ENCODE measurements at regions not wholly inside any gene's neighbourhood (a gene's known extent, or its start where the extent isn't known, plus 50 kb on each side); places are given as distances from the start of the nearest gene placed in this dataset.

GRCh38 chr7:91431601-91432000 lies 167.4 kb downstream of the FZD1 start (continued):
- TF ChIP-seq HMGXB3 (CRISPR knock-in tag; IDR thresholded peaks at IDR 0.05; ENCODE audit: borderline replicate concordance) (no peak), NR2C2 (CRISPR knock-in tag; IDR thresholded peaks at IDR 0.05; ENCODE audit: borderline replicate concordance) (no peak), SIX4 (CRISPR knock-in tag; IDR thresholded peaks at IDR 0.05) (no peak), ZNF24 (IDR thresholded peaks at IDR 0.05) (no peak), ZKSCAN8 (CRISPR knock-in tag; IDR thresholded peaks at IDR 0.05; ENCODE audit: borderline replicate concordance) (no peak), ZNF350 (CRISPR knock-in tag; IDR thresholded peaks at IDR 0.05; ENCODE audit: borderline replicate concordance, low read depth) (no peak), ZKSCAN5 (CRISPR knock-in tag; IDR thresholded peaks at IDR 0.05) (no peak)

DNA sequence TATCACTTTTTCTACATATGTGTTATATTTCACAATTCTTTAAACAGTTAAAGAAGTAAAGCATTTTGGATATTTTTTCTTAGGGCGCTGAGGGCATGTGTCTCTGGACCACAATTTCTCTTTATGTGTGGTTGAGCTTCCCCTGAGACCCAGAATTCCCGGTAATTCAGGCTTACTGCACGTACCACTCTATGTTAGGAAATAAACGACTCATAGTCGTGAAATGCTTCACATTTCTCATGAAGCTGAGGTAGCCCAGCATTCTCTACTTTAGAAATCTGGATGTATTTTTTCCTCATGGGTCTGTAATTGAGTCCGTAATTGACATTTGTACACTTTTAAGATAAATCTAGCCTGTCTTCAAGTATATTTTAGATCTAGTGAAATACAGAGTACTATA lies 170.6 kb downstream of the FZD1 start:
- Histone ChIP-seq H3K4me2 (ENCODE audit: low read depth, low read length) (no peak overlapping the region), H3K9me3 (ENCODE audit: low read length) (no peaks in the 10 kb centered on the region; the same call in 1 of the 2 replicates), H3K79me2 (ENCODE audit: insufficient read depth, low read length) (no peaks in the 10 kb centered on the region), H3K36me3 (replicated peaks in 1 of 2; ENCODE audit: control insufficient read depth in 1 of 2, insufficient read depth in 2 of 2, low read length in 2 of 2) (no peaks in the 10 kb centered on the region), H3K4me3 (replicated peaks in 1 of 3; ENCODE audit: insufficient read depth in 1 of 3, low read depth in 2 of 3, low read length in 3 of 3) (no peak overlapping the region), H2AFZ (ENCODE audit: low read length) (no peak overlapping the region), H3K27ac (ENCODE audit: extremely low read length, insufficient read depth, low read length) (no peak overlapping the region), H4K20me1 (ENCODE audit: insufficient read depth, low read length) (no peaks in the 10 kb centered on the region), H3K4me1 (ENCODE audit: insufficient read depth, low read length) (0 out of 2 replicates have a peak, but pooled peaks cover 5% of the 10 kb centered on the region), H3K27me3 (ENCODE audit: control insufficient read depth in 1 of 2, insufficient read depth in 2 of 2, low read length in 2 of 2) (no peaks in the 10 kb centered on the region), H3K9ac (ENCODE audit: insufficient read depth, low read depth, low read length) (no peak overlapping the region)
- ChIA-PET POLR2A (no interaction called here), CTCF (ENCODE audit: low intra/inter-chr PET ratio, low total read pairs) (no interaction called here)
- intact Hi-C loops (cut with micrococcal nuclease; ENCODE audit: unreplicated experiment): no loop called here
- WGBS (ENCODE audit: low lambda C conversion rate): 8% methylated on average over 6 of the region's 6 CpGs
- DNase-seq (ENCODE audit: low spot score) (no peak), FAIRE-seq (no peak), ATAC-seq (no peak)
- BruUV-seq (replicated peaks): no TSS peak
- in situ Hi-C loops (cut with HindIII; ENCODE audit: extremely low pct_ligation_motif_present, low pct_unique_long_range_greater_than_20kb): no loop called here
- no peak for TF ChIP-seq ZMAT3 (CRISPR knock-in tag; conservative IDR thresholded peaks at IDR 0.05)
- TF ChIP-seq IRX3 (CRISPR knock-in tag; IDR thresholded peaks at IDR 0.05; ENCODE audit: borderline replicate concordance, low read depth): no peak
- no peak for TF ChIP-seq ZHX1 (CRISPR knock-in tag; IDR thresholded peaks at IDR 0.05; ENCODE audit: low read depth)
- no peak for TF ChIP-seq ZBTB7A (CRISPR knock-in tag; IDR thresholded peaks at IDR 0.05)
- TF ChIP-seq ZNF703 (CRISPR knock-in tag; IDR thresholded peaks at IDR 0.05; ENCODE audit: borderline replicate concordance): no peak
- TF ChIP-seq MYC (CRISPR knock-in tag; IDR thresholded peaks at IDR 0.05; ENCODE audit: borderline replicate concordance): no peak
- TF ChIP-seq CBX1 (IDR thresholded peaks at IDR 0.05; ENCODE audit: low read depth): no peak
- TF ChIP-seq ZBTB46 (CRISPR knock-in tag; IDR thresholded peaks at IDR 0.05; ENCODE audit: borderline replicate concordance): no peak
- no peak for TF ChIP-seq ZNF232 (CRISPR knock-in tag; IDR thresholded peaks at IDR 0.05; ENCODE audit: borderline replicate concordance)

Data from HepG2 (cell line).